Fibroblast of mammary gland (primary cell): ENCODE measurements at regions not wholly inside any gene's neighbourhood (a gene's known extent, or its start where the extent isn't known, plus 50 kb on each side); places are given as distances from the start of the nearest gene placed in this dataset.

Experiments
- DNase-seq: peaks from one replicate; pipeline ENCODE4 v3.0.0-alpha.2; 2010; ENCODE audit warnings: low read depth
- H3K4me3 ChIP-seq: 2 replicates; pipeline ENCODE4 v1.5.1; 2011; ENCODE audit warnings: low read depth, mild to moderate bottlenecking, low read length, moderate library complexity; ENCODE audit not compliant: control insufficient read depth
- CTCF ChIP-seq: conservative IDR thresholded peaks from 2 replicates; pipeline ENCODE4 v1.5.1; 2011; ENCODE audit warnings: low read depth, low read length, inconsistent platforms; ENCODE audit not compliant: control insufficient read depth, insufficient read depth

- peak; percentile 99 for DNase-seq
- no peak for TF ChIP-seq CTCF
- no peak overlapping the region for H3K4me3 ChIP-seq
Observed at GRCh38 chr2:128563348-128563687, 244.7 kb upstream of the HS6ST1 start.

DNA sequence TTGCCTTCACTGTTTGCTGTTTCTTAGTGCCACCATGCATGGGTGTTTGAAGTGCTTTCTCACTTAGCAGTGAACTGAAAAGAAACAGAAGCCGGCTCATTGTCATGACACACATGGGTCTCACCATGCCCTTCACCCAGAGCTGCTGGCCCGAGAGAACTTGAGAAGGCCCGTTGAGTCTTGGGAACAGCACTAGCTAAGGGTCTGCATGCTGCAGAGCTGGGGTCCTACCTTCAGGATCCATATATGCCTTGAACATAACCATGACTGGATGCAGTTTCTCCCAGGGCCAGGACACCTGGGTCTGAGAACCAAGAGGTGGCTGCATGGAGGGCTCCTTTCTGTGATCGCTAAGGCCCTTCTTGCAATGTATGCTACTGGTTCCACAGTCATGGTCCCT lies 245.5 kb upstream of the HS6ST1 start:
- H3K4me3 ChIP-seq: no peak overlapping the region
- no peak for TF ChIP-seq CTCF
- DNase-seq: no peak

DNA sequence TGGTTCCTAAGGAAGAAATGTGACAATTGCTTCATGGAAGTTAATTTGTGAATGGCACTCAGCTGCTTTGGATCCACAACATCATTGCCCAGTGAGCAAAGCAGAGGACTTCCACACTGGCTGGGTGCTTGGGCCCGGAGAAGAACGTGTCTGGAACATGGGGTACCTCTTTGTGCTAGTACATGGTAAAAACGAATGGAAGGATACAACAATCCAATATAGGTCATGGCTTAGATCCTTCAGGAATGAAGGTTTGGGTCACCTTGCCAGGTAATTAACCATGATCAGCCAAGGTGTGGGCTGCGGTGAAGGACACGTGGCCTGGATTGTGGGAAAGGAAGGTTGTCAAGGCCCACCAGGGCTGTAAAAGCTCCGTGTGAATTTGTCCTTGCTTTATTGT lies 245.9 kb upstream of the HS6ST1 start:
- DNase-seq: no peak
- no peak overlapping the region for H3K4me3 ChIP-seq
- TF ChIP-seq CTCF: no peak

GRCh38 chr2:128565441-128565840 lies 246.8 kb upstream of the HS6ST1 start:
- no peak for DNase-seq
- H3K4me3 ChIP-seq: no peak overlapping the region
- TF ChIP-seq CTCF: no peak

DNA sequence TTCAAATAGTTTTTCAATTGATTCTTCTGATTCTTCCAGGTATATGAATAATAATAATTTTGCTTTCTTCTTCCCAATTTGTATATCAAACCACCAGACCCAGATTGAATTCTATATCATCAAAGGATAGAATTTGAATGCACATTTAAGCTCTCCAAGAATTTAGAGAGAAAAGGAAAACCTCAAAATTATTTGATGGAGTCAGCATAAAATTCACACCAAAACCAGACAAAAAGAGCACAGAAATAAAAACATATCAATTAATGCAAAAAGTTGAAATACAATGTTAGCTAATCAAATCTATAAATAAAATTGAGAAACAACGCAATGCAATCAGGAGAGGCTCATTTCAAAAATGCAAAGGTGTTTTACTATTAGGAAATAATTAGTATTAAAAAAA lies 248.0 kb upstream of the HS6ST1 start:
- no peak overlapping the region for H3K4me3 ChIP-seq
- no peak for DNase-seq
- no peak for TF ChIP-seq CTCF

DNA sequence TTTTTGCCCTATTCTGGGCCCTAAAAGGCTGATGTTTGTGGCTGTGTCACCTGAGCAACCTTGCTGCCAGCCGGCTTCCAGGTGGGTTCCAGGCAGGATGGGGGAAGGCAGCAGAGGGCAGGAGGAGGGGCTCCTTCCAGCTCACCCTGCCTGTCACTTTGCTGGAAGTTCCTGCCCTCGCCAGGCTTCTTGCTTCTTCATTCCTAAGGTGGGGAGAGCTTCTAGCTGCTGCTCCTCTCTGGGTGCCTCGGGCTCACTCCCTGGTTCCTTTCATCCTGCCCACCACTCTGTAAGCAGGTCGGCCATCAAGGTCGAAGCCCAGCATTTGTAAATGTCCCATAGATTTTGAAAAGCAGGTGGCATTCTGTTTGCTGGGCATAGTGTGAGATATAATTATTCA lies 249.4 kb upstream of the HS6ST1 start:
- no peak for TF ChIP-seq CTCF
- H3K4me3 ChIP-seq: no peak overlapping the region
- no peak for DNase-seq

GRCh38 chr2:128573116-128573515 lies 254.4 kb upstream of the HS6ST1 start:
- no peak overlapping the region for H3K4me3 ChIP-seq
- no peak for DNase-seq
- no peak for TF ChIP-seq CTCF
